Lung (tissue), 11 donors: ENCODE measurements at regions not wholly inside any gene's neighbourhood (a gene's known extent, or its start where the extent isn't known, plus 50 kb on each side); places are given as distances from the start of the nearest gene placed in this dataset.
"Not testable (repeated sequence)": the region's sequence is repeated elsewhere in the genome, so short reads cannot be mapped to it uniquely, and the experiment has no call there.

Experiments used
- ATAC-seq: fragments of 200-7000 bp; cut with Tn5 transposase; one replicate; pipeline ENCODE4 v1.9.1; 2020; ENCODE audit warnings: moderate number of reproducible peaks; ENCODE audit not compliant: insufficient read depth, low FRiP score
- DNase-seq, 3 donors: peaks; one replicate each; pipeline ENCODE4 v3.0.0-alpha.2; 2013 to 2017
- H3K27ac ChIP-seq, 2 donors: one replicate each; pipeline ENCODE4 v1.5.1; 2013; ENCODE audit warnings: mild to moderate bottlenecking in 2 of 2, moderate library complexity in 2 of 2, control low read depth in 1 of 2, inconsistent platforms in 1 of 2, low read depth in 1 of 2, low read length in 1 of 2
- H3K27me3 ChIP-seq, 3 donors: one replicate each; pipeline ENCODE4 v1.5.1; 2013; ENCODE audit warnings: low read length in 2 of 3; ENCODE audit not compliant: control insufficient read depth in 3 of 3, insufficient read depth in 3 of 3
- H3K36me3 ChIP-seq, 4 donors: one replicate each; pipeline ENCODE4 v1.5.1; 2013; ENCODE audit warnings: low read length in 4 of 4, mild to moderate bottlenecking in 1 of 4, moderate library complexity in 1 of 4; ENCODE audit not compliant: control insufficient read depth in 4 of 4, insufficient read depth in 4 of 4
- H3K4me1 ChIP-seq, 5 donors: one replicate each; pipeline ENCODE4 v1.5.1; 2013; ENCODE audit warnings: low read length in 5 of 5, mild to moderate bottlenecking in 2 of 5, moderate library complexity in 1 of 5; ENCODE audit not compliant: control insufficient read depth in 5 of 5, insufficient read depth in 5 of 5
- H3K4me3 ChIP-seq: one replicate; pipeline ENCODE4 v1.5.1; 2013; ENCODE audit warnings: mild to moderate bottlenecking, control low read depth, moderate library complexity
- H3K9ac ChIP-seq, 2 donors: one replicate each; pipeline ENCODE4 v1.5.1; 2013; ENCODE audit warnings: low read length in 2 of 2, control low read depth in 1 of 2; ENCODE audit not compliant: insufficient read depth in 1 of 2
- H3K9me3 ChIP-seq, 4 donors: one replicate each; pipeline ENCODE4 v1.5.1; 2013; ENCODE audit warnings: low read length in 3 of 4, mild to moderate bottlenecking in 1 of 4, moderate library complexity in 1 of 4; ENCODE audit not compliant: control insufficient read depth in 4 of 4, insufficient read depth in 3 of 4
- CTCF ChIP-seq: IDR thresholded peaks from 2 replicates; pipeline ENCODE4 v1.5.1; 2012; ENCODE audit warnings: mild to moderate bottlenecking; ENCODE audit errors: control extremely low read depth, extremely low read depth
- WGBS, 2 donors: extraction: QIAGEN DNeasy Blood & Tissue Kit; methylation state at CpG; one replicate each; pipeline ENCODE4 v1.1.7; 2013; 5-methylcytosine and 5-hydroxymethylcytosine counted together
- donor health status: control.
- donor health status: control.
- donor health status: Bipolar disorder and iron deficiency.
- donor health status: healthy.
- donor health status: DM: yes; HTN: yes; CAD: no.

- H3K36me3 ChIP-seq = no peaks in the 10 kb centered on the region
- no peak for DNase-seq
- H3K9me3 ChIP-seq = no peaks in the 10 kb centered on the region
- ATAC-seq = no peak
- no peak for TF ChIP-seq CTCF
- H3K4me3 ChIP-seq = no peak overlapping the region
- H3K9ac ChIP-seq = no peak overlapping the region
- H3K27me3 ChIP-seq = no peaks in the 10 kb centered on the region
- WGBS, 2 donors = 80 to 86% methylated on average over 2 of the region's 2 CpGs
- H3K4me1 ChIP-seq = no peaks in the 10 kb centered on the region
- H3K27ac ChIP-seq = no peak overlapping the region
These were observed 254.2 kb downstream of the PLOD2 start for GRCh38 chr3:145906755-145907154.

- H3K9me3 ChIP-seq = no peaks in the 10 kb centered on the region
- WGBS, 2 donors = 59 to 65% methylated on average over 2 of the region's 2 CpGs
These were observed 250.0 kb downstream of the PLOD2 start for GRCh38 chr3:145911016-145911415.

GRCh38 chr3:145915787-145916186, 245.2 kb downstream of the PLOD2 start:
- Histone ChIP-seq H3K4me3 (no peak overlapping the region), H3K27me3 (no peaks in the 10 kb centered on the region), H3K27ac (no peak overlapping the region), H3K36me3 (no peaks in the 10 kb centered on the region), H3K4me1 (no peaks in the 10 kb centered on the region), H3K9me3 (peaks cover 0 to 2% (median 0%) of the 10 kb centered on the region in 4 donors), H3K9ac (no peak overlapping the region)
- ATAC-seq (no peak), DNase-seq (no peak)
- TF ChIP-seq CTCF = no peak
- 71 to 79% methylated on average over 3 of the region's 3 CpGs for WGBS, 2 donors

More at GRCh38 chr3:145911016-145911415, 250.0 kb downstream of the PLOD2 start:
- Histone ChIP-seq H3K4me3 (no peak overlapping the region), H3K9ac (no peak overlapping the region), H3K36me3 (no peaks in the 10 kb centered on the region), H3K27ac (no peak overlapping the region), H3K27me3 (no peaks in the 10 kb centered on the region), H3K4me1 (no peaks in the 10 kb centered on the region)
- ATAC-seq (no peak), DNase-seq (no peak)
- TF ChIP-seq CTCF = no peak

GRCh38 chr3:145927736-145928135, 233.2 kb downstream of the PLOD2 start:
- DNase-seq, ATAC-seq, H3K27me3 ChIP-seq, H3K4me1 ChIP-seq, H3K27ac ChIP-seq, H3K9ac ChIP-seq, H3K36me3 ChIP-seq, H3K9me3 ChIP-seq, H3K4me3 ChIP-seq: not testable (repeated sequence)
- WGBS, 2 donors = 84 to 96% methylated on average over 10 to 11 of the region's 21 CpGs
